22Rv1 (cell line): ENCODE measurements at regions not wholly inside any gene's neighbourhood (a gene's known extent, or its start where the extent isn't known, plus 50 kb on each side); places are given as distances from the start of the nearest gene placed in this dataset.

ENCODE experiments used
- CTCF ChIP-seq: fragments of 450-650 bp; IDR thresholded peaks from 2 replicates; pipeline ENCODE4 v1.5.1; 2017; ENCODE audit warnings: mild to moderate bottlenecking
- ZFX ChIP-seq: fragments of 450-650 bp; IDR thresholded peaks from 2 replicates; pipeline ENCODE4 v1.6.1; 2017; ENCODE audit warnings: antibody characterized with exemption, borderline replicate concordance

- TF ChIP-seq CTCF, result no peak
- no peak for TF ChIP-seq ZFX
These were observed 1231.3 kb upstream of the ADGRL3 start for GRCh38 chr4:59968796-59969195.
